Osteoblast (primary cell): ENCODE measurements at regions not wholly inside any gene's neighbourhood (a gene's known extent, or its start where the extent isn't known, plus 50 kb on each side); places are given as distances from the start of the nearest gene placed in this dataset.

Experiments used
- DNase-seq: peaks from one replicate; pipeline ENCODE4 v3.0.0; 2011; ENCODE audit warnings: low spot score, mixed read lengths; ENCODE audit not compliant: insufficient read length; ENCODE audit errors: missing footprints
- H2AFZ ChIP-seq: 2 replicates; pipeline ENCODE4 v1.6.0; 2011; ENCODE audit warnings: mild to moderate bottlenecking, low read length
- H3K27ac ChIP-seq: 2 replicates; pipeline ENCODE4 v1.5.1; 2011; ENCODE audit warnings: mild to moderate bottlenecking, low read depth, low read length, moderate library complexity
- H3K27me3 ChIP-seq: 2 replicates; pipeline ENCODE4 v1.6.0; 2012; ENCODE audit warnings: mild to moderate bottlenecking, control low read depth, inconsistent platforms, low read length, moderate library complexity; ENCODE audit not compliant: insufficient read depth
- H3K36me3 ChIP-seq: 2 replicates; pipeline ENCODE4 v1.5.1; 2011; ENCODE audit warnings: mild to moderate bottlenecking, low read length, control low read depth, moderate library complexity; ENCODE audit not compliant: insufficient read depth
- H3K4me1 ChIP-seq: 2 replicates; pipeline ENCODE4 v1.5.1; 2011; ENCODE audit warnings: mild to moderate bottlenecking, low read length, control low read depth, moderate library complexity; ENCODE audit not compliant: insufficient read depth
- H3K4me2 ChIP-seq: 2 replicates; pipeline ENCODE4 v1.6.0; 2011; ENCODE audit warnings: mild to moderate bottlenecking, low read length; ENCODE audit not compliant: insufficient read depth
- H3K4me3 ChIP-seq: fragments of 200-600 bp; sonication (generic); 3 replicates; pipeline ENCODE4 v1.5.1; 2012; ENCODE audit warnings: mild to moderate bottlenecking, low read length, inconsistent platforms; ENCODE audit not compliant: insufficient read depth
- H3K79me2 ChIP-seq: 2 replicates; pipeline ENCODE4 v1.6.0; 2012; ENCODE audit warnings: mild to moderate bottlenecking, low read length, control low read depth, inconsistent platforms; ENCODE audit not compliant: insufficient read depth
- H3K9me3 ChIP-seq: 2 replicates; pipeline ENCODE4 v1.5.1; 2011; ENCODE audit warnings: low read depth, low read length, control low read depth
- H4K20me1 ChIP-seq: 2 replicates; pipeline ENCODE4 v1.6.0; 2012; ENCODE audit warnings: mild to moderate bottlenecking, low read length, control low read depth; ENCODE audit not compliant: insufficient read depth
- TF ChIP-seq, protein P1 (sequence below): IDR thresholded peaks from 2 replicates; pipeline ENCODE4 v1.5.1; 2011; ENCODE audit warnings: mild to moderate bottlenecking, low read depth, low read length, moderate library complexity; ENCODE audit errors: extremely low read depth

DNA sequence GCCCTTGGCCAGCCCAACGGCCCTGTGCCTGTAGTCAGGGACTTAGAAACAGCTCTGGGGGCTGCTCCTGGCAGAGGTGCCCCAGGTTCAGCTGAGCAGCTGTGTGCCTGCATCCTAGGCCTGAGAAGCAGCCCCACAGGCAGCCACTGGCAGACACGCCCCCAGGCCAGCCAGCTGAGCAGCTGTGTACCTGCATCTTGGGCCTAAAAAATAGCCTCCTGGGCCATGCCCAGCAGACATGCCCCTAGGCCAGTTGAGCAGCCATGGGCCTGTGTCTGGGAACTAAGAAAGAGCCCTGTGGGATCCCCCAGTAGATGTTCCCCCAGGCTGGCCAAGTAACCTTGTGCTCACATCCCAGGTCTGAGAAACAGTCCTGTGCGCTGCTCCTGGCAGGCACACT, 64.0 kb downstream of the TBR1 start:
- Histone ChIP-seq H3K4me3 (no peak overlapping the region), H3K4me1 (no peaks in the 10 kb centered on the region), H3K36me3 (no peaks in the 10 kb centered on the region), H4K20me1 (no peaks in the 10 kb centered on the region), H3K4me2 (no peak overlapping the region), H3K27me3 (no peaks in the 10 kb centered on the region), H3K79me2 (no peaks in the 10 kb centered on the region), H2AFZ (no peak overlapping the region), H3K27ac (no peak overlapping the region), H3K9me3 (peaks cover 3% of the 10 kb centered on the region)
- DNase-seq, result peak; percentile 3
- TF ChIP-seq, protein P1, sequence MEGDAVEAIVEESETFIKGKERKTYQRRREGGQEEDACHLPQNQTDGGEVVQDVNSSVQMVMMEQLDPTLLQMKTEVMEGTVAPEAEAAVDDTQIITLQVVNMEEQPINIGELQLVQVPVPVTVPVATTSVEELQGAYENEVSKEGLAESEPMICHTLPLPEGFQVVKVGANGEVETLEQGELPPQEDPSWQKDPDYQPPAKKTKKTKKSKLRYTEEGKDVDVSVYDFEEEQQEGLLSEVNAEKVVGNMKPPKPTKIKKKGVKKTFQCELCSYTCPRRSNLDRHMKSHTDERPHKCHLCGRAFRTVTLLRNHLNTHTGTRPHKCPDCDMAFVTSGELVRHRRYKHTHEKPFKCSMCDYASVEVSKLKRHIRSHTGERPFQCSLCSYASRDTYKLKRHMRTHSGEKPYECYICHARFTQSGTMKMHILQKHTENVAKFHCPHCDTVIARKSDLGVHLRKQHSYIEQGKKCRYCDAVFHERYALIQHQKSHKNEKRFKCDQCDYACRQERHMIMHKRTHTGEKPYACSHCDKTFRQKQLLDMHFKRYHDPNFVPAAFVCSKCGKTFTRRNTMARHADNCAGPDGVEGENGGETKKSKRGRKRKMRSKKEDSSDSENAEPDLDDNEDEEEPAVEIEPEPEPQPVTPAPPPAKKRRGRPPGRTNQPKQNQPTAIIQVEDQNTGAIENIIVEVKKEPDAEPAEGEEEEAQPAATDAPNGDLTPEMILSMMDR, result no peak

GRCh38 chr2:161481619-161482018, 65.5 kb downstream of the TBR1 start:
- no peaks in the 10 kb centered on the region for H3K4me1 ChIP-seq

DNA sequence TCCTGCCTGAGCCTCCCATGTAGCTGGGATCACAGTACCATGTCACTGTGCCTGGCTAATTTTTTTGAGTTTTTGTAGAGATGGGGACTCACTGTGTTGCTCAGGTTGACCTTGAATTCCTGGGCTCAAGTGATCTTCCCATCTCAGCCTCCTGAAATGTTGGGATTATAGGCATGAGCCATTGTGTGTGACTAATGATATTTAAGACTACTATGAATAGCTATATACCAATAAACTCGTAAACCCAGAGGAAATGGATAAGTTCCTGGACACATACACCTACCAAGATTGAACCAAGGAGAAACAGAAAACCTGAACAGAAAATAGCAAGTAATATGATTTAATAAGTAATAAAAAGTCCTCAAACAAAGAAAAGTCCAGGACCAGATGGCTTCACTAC, 68.0 kb downstream of the TBR1 start:
- Histone ChIP-seq H3K27ac (no peak overlapping the region), H3K27me3 (no peaks in the 10 kb centered on the region), H3K4me2 (no peak overlapping the region), H3K4me1 (no peaks in the 10 kb centered on the region), H3K4me3 (no peak overlapping the region), H3K79me2 (no peaks in the 10 kb centered on the region), H2AFZ (no peak overlapping the region), H3K9me3 (peaks cover 3% of the 10 kb centered on the region), H4K20me1 (no peaks in the 10 kb centered on the region), H3K36me3 (no peaks in the 10 kb centered on the region)
- no peak for DNase-seq
- TF ChIP-seq, protein P1, result no peak

More at GRCh38 chr2:161481619-161482018, 65.5 kb downstream of the TBR1 start:
- TF ChIP-seq, protein P1, result no peak
- Histone ChIP-seq H3K9me3 (peaks cover 3% of the 10 kb centered on the region), H3K4me3 (no peak overlapping the region), H3K36me3 (no peaks in the 10 kb centered on the region), H2AFZ (no peak overlapping the region), H3K27me3 (no peaks in the 10 kb centered on the region), H4K20me1 (no peaks in the 10 kb centered on the region), H3K4me2 (no peak overlapping the region), H3K79me2 (no peaks in the 10 kb centered on the region), H3K27ac (no peak overlapping the region)
- DNase-seq, result no peak

DNA sequence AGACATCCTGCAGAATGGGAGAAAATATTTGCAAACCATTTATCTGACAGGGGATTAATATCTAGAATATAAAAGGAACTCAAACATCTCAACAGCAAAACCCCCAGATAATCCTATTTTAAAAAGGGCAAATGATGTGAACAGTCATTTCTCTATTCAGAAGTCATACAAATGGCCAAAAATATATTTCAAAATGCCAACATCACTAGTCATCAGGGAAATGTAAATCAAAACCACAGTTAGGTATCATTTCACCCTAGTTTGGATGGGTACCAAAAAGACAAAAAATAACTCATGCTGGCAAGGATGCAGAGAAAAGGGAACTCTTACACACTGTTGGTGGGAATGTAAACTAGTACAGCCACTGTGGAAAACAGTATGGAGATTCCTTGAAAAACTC, 70.0 kb downstream of the TBR1 start:
- no peak for DNase-seq
- Histone ChIP-seq H3K27ac (no peak overlapping the region), H3K4me1 (no peaks in the 10 kb centered on the region)

More for the DNA sequence above, 70.0 kb downstream of the TBR1 start:
- no peak overlapping the region for H2AFZ ChIP-seq
- no peaks in the 10 kb centered on the region for H4K20me1 ChIP-seq
- no peak overlapping the region for H3K4me2 ChIP-seq
- no peaks in the 10 kb centered on the region for H3K9me3 ChIP-seq
- H3K36me3 ChIP-seq, result no peaks in the 10 kb centered on the region
- no peak overlapping the region for H3K4me3 ChIP-seq
- no peaks in the 10 kb centered on the region for H3K79me2 ChIP-seq
- H3K27me3 ChIP-seq, result no peaks in the 10 kb centered on the region
- TF ChIP-seq, protein P1, result no peak
